SK-N-SH (cell line): ENCODE measurements at regions not wholly inside any gene's neighbourhood (a gene's known extent, or its start where the extent isn't known, plus 50 kb on each side); places are given as distances from the start of the nearest gene placed in this dataset.
"Not testable (repeated sequence)": the region's sequence is repeated elsewhere in the genome, so short reads cannot be mapped to it uniquely, and the experiment has no call there.

Experiments
- CTCF ChIA-PET: fragments of 300-600, 350-600 bp; formaldehyde crosslinking; extraction: SDS; loops from one replicate; lab custom pipeline; 2021; lab: Yijun Ruan, JAX
- POLR2A ChIA-PET: fragments of 350-600 bp; sonication (Branson Sonifier 250); formaldehyde crosslinking; extraction: SDS; loops from one replicate; lab custom pipeline; 2020; ENCODE audit warnings: antibody characterized with exemption, inconsistent platforms; lab: Yijun Ruan, JAX
- DNase-seq: peaks from one replicate; pipeline ENCODE4 v3.0.0; 2012
- H2AFZ ChIP-seq: fragments of 200-600 bp; sonication (generic); 2 replicates; pipeline ENCODE4 v1.8.1; 2016; ENCODE audit warnings: antibody characterized with exemption, mild to moderate bottlenecking, low read depth
- H3F3A ChIP-seq: fragments of 200-600 bp; sonication (generic); replicated peaks from 2 replicates; pipeline ENCODE3; 2016; ENCODE audit warnings: antibody characterized with exemption, mild to moderate bottlenecking; ENCODE audit not compliant: insufficient read depth
- H3K27ac ChIP-seq, 2 experiments: fragments of 200-500 bp in 1 of 2; fragments of 200-600 bp in 1 of 2; sonication (Bioruptor generic) in 1 of 2; sonication (generic), shearing (Covaris generic) in 1 of 2; 2 replicates each; pipeline versions ENCODE4 v1.5.1 to v1.6.1; 2014 to 2016; ENCODE audit warnings: low read depth in 2 of 2, inconsistent platforms in 1 of 2, low read length in 1 of 2, mild to moderate bottlenecking in 1 of 2, mixed read lengths in 1 of 2
- H3K27me3 ChIP-seq: fragments of 200-600 bp; sonication (generic), shearing (Covaris generic); 2 replicates; pipeline ENCODE4 v1.6.1; 2016; ENCODE audit warnings: mixed run types; ENCODE audit not compliant: insufficient read depth
- H3K36me3 ChIP-seq, 2 experiments: fragments of 200-500 bp in 1 of 2; fragments of 200-600 bp in 1 of 2; sonication (Bioruptor generic) in 1 of 2; sonication (generic) in 1 of 2; replicated peaks in 1 of 2; 2 replicates each; pipeline versions ENCODE3 to v1.5.1; 2014 to 2016; ENCODE audit warnings: low read length in 1 of 2, mild to moderate bottlenecking in 1 of 2; ENCODE audit not compliant: insufficient read depth in 2 of 2, control insufficient read depth in 1 of 2
- H3K4me1 ChIP-seq, 2 experiments: fragments of 200-500 bp in 1 of 2; fragments of 200-600 bp in 1 of 2; sonication (Bioruptor generic) in 1 of 2; sonication (generic), shearing (Covaris generic) in 1 of 2; 2 replicates each; pipeline versions ENCODE4 v1.5.1 to v1.6.1; 2014 to 2016; ENCODE audit warnings: low read depth in 1 of 2, low read length in 1 of 2, mixed run types in 1 of 2; ENCODE audit not compliant: insufficient read depth in 2 of 2, control insufficient read depth in 1 of 2
- H3K4me2 ChIP-seq: fragments of 200-600 bp; sonication (generic), shearing (Covaris generic); 2 replicates; pipeline ENCODE4 v1.6.1; 2017; ENCODE audit warnings: mixed run types
- H3K4me3 ChIP-seq, 2 experiments: fragments of 200-500 bp in 1 of 2; fragments of 200-600 bp in 1 of 2; sonication (Bioruptor generic) in 1 of 2; sonication (generic), shearing (Covaris generic) in 1 of 2; 2 replicates each; pipeline versions ENCODE4 v1.5.1 to v1.8.1; 2014 to 2016; ENCODE audit warnings: low read depth in 2 of 2, inconsistent platforms in 1 of 2, low read length in 1 of 2, mild to moderate bottlenecking in 1 of 2, mixed read lengths in 1 of 2, moderate library complexity in 1 of 2
- H3K79me2 ChIP-seq: fragments of 200-600 bp; sonication (generic); 2 replicates; pipeline ENCODE4 v1.8.1; 2017; ENCODE audit warnings: mild to moderate bottlenecking; ENCODE audit not compliant: insufficient read depth
- H3K9ac ChIP-seq: fragments of 200-600 bp; sonication (generic); 2 replicates; pipeline ENCODE4 v1.6.1; 2017; ENCODE audit warnings: mixed run types
- H3K9me2 ChIP-seq: fragments of 200-600 bp; sonication (generic); 2 replicates; pipeline ENCODE4 v1.6.1; 2017; ENCODE audit warnings: mixed run types
- H3K9me3 ChIP-seq: fragments of 200-600 bp; sonication (generic); 2 replicates; pipeline ENCODE4 v1.6.1; 2017; ENCODE audit warnings: mixed run types, mild to moderate bottlenecking, moderate library complexity
- H4K20me1 ChIP-seq: fragments of 200-600 bp; sonication (generic); 2 replicates; pipeline ENCODE4 v1.6.1; 2017; ENCODE audit warnings: mild to moderate bottlenecking, mixed run types; ENCODE audit not compliant: insufficient read depth
- ELF1 ChIP-seq: IDR thresholded peaks from 2 replicates; pipeline ENCODE4 v1.4.0; 2012
- FOXM1 ChIP-seq: IDR thresholded peaks from 2 replicates; pipeline ENCODE4 v1.4.0; 2012; ENCODE audit warnings: low read depth, mild to moderate bottlenecking
- GABPA ChIP-seq: IDR thresholded peaks from 2 replicates; pipeline ENCODE4 v1.4.0; 2012; ENCODE audit warnings: low read depth, mild to moderate bottlenecking
- MEF2A ChIP-seq: IDR thresholded peaks from 2 replicates; pipeline ENCODE4 v1.4.0; 2012; ENCODE audit warnings: low read depth, borderline replicate concordance
- NRF1 ChIP-seq: IDR thresholded peaks from 2 replicates; pipeline ENCODE4 v1.6.1; 2012; ENCODE audit warnings: low read depth, mild to moderate bottlenecking, low read length
- POLR2AphosphoS5 ChIP-seq: IDR thresholded peaks from 2 replicates; pipeline ENCODE4 v1.6.1; 2012; ENCODE audit warnings: low read depth, low read length
- RCOR1 ChIP-seq: fragments of 150-350 bp; IDR thresholded peaks from 2 replicates; pipeline ENCODE4 v1.6.1; 2017; ENCODE audit warnings: antibody characterized with exemption, low read length
- RFX5 ChIP-seq: IDR thresholded peaks from 2 replicates; pipeline ENCODE4 v1.6.1; 2012; ENCODE audit warnings: mild to moderate bottlenecking, improper control_type of control experiment, low read length
- SIN3A ChIP-seq: IDR thresholded peaks from 2 replicates; pipeline ENCODE4 v1.6.1; 2012; ENCODE audit warnings: low read depth, mild to moderate bottlenecking, low read length, moderate library complexity, borderline replicate concordance
- SMC3 ChIP-seq: IDR thresholded peaks from 2 replicates; pipeline ENCODE4 v1.6.1; 2012; ENCODE audit warnings: low read depth, low read length, improper control_type of control experiment
- USF2 ChIP-seq: fragments of 150-350 bp; IDR thresholded peaks from 2 replicates; pipeline ENCODE4 v1.6.1; 2017; ENCODE audit warnings: antibody characterized with exemption, low read length, low read depth, borderline replicate concordance
- WGBS: methylation state at CpG from one replicate; pipeline ENCODE4 v1.1.6; 2017; ENCODE audit warnings: low lambda C conversion rate; 5-methylcytosine and 5-hydroxymethylcytosine counted together
- TF ChIP-seq, protein P1 (sequence below): IDR thresholded peaks from 2 replicates; pipeline ENCODE4 v1.4.0; 2012; ENCODE audit warnings: low read depth, borderline replicate concordance
- TF ChIP-seq, protein P2 (sequence below): IDR thresholded peaks from 2 replicates; pipeline ENCODE4 v1.4.0; 2012; ENCODE audit warnings: low read depth

DNA sequence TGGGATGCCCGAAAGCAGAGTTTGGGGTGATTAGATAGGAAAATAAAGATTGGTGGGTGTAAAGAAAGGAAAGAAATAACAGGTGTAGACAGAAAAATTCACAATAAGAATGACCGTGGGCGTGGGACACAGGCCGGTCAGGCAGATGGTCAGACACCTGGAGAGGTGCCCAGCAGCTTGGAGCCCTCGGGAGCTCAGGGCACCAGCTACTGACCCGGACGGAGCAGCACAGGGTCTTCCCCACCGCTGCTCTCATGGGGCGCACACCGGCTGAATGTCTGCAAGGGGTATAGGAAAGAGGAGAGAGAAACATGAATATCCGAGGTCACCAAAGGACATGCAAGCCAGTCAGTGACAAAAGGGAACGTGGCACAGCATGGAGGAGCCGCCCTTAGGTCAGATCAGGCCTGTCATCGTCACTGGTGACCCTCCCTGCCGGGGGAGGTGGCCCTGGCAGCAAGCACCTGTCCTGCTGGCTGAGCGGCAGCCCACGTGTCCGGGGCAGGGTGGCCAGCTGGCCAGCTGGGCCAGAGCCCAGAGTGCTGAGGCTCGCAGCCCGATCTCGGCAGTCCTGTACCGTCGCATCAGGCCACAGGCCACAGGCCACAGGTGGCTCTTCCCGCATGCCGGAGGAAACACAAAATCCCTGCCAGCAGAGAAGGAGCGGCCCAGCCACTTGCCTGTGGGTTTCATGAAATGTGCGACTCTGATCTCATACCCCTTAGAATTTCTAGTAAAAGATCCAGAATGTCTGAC is 112.0 kb upstream of the NDUFV2 start (continued):
- TF ChIP-seq, protein P1, sequence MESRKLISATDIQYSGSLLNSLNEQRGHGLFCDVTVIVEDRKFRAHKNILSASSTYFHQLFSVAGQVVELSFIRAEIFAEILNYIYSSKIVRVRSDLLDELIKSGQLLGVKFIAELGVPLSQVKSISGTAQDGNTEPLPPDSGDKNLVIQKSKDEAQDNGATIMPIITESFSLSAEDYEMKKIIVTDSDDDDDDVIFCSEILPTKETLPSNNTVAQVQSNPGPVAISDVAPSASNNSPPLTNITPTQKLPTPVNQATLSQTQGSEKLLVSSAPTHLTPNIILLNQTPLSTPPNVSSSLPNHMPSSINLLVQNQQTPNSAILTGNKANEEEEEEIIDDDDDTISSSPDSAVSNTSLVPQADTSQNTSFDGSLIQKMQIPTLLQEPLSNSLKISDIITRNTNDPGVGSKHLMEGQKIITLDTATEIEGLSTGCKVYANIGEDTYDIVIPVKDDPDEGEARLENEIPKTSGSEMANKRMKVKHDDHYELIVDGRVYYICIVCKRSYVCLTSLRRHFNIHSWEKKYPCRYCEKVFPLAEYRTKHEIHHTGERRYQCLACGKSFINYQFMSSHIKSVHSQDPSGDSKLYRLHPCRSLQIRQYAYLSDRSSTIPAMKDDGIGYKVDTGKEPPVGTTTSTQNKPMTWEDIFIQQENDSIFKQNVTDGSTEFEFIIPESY, result no peak
- TF ChIP-seq, protein P2, sequence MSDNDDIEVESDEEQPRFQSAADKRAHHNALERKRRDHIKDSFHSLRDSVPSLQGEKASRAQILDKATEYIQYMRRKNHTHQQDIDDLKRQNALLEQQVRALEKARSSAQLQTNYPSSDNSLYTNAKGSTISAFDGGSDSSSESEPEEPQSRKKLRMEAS, result no peak
- TF ChIP-seq POLR2AphosphoS5, result no peak
- no peak for TF ChIP-seq USF2

- Histone ChIP-seq H3F3A (no peaks in the 10 kb centered on the region), H3K9me2 (no peaks in the 10 kb centered on the region), H3K9me3 (no peaks in the 10 kb centered on the region), H3K4me1 (peaks cover 6 to 8% of the 10 kb centered on the region in 2 experiments; a peak in 2 of 4 replicates), H3K27me3 (no peaks in the 10 kb centered on the region), H2AFZ (no peak overlapping the region; the same call in 1 of the 2 replicates), H3K79me2 (no peaks in the 10 kb centered on the region), H3K4me2 (no peak overlapping the region), H3K27ac (peak overlapping the region in 1 of 2 experiments; percentile 44; a peak in 1 of 4 replicates), H4K20me1 (no peaks in the 10 kb centered on the region), H3K9ac (no peak overlapping the region), H3K4me3 (no peak overlapping the region), H3K36me3 (no peaks in the 10 kb centered on the region)
- POLR2A ChIA-PET, result no interaction called here
- CTCF ChIA-PET, result interaction anchor here (1.0 to 12.0 kb wide), 4 partner anchors 8 to 333 kb away, joined by 3 to 266 read pairs (median 12); no protein-coding TSS in a partner anchor
- 38% methylated on average over 2 of the region's 2 CpGs for WGBS
- no peak for DNase-seq
- TF ChIP-seq SMC3 (no peak), RCOR1 (no peak), NRF1 (no peak), FOXM1 (no peak), ELF1 (no peak), GABPA (no peak), RFX5 (no peak), MEF2A (no peak), SIN3A (no peak)
- TF ChIP-seq, protein P2, result no peak
Observed at GRCh38 chr18:8991155-8991554, 111.3 kb upstream of the NDUFV2 start.

GRCh38 chr18:8992500-8992899 is 110.0 kb upstream of the NDUFV2 start:
- H3K9me3 ChIP-seq, DNase-seq, H3K27me3 ChIP-seq, H3K4me1 ChIP-seq, H4K20me1 ChIP-seq, H3K4me3 ChIP-seq, H3K9ac ChIP-seq, H3K9me2 ChIP-seq, H3K4me2 ChIP-seq, H2AFZ ChIP-seq, H3K36me3 ChIP-seq, H3K79me2 ChIP-seq, H3F3A ChIP-seq, H3K27ac ChIP-seq, POLR2A ChIA-PET: not testable (repeated sequence)
- CTCF ChIA-PET, result interaction anchor here (0.7 to 12.0 kb wide), 3 partner anchors 9 to 335 kb away, joined by 3 to 266 read pairs (median 20); no protein-coding TSS in a partner anchor
- WGBS, result 98% methylated on average over 4 of the region's 4 CpGs
